SK-N-SH treated with all-trans-retinoic acid at 6 μM for 48 hours (cell line): ENCODE measurements at regions not wholly inside any gene's neighbourhood (a gene's known extent, or its start where the extent isn't known, plus 50 kb on each side); places are given as distances from the start of the nearest gene placed in this dataset.

Experiments
- BACH2 ChIP-seq: fragments of 250-450 bp; sonication (Bioruptor Pico); IDR thresholded peaks from 2 replicates; pipeline ENCODE4 v1.9.0; 2021; ENCODE audit warnings: mild to moderate bottlenecking, borderline replicate concordance
- ESRRG ChIP-seq: fragments of 250-450 bp; sonication (Bioruptor Pico); IDR thresholded peaks from 2 replicates; pipeline ENCODE4 v1.6.1; 2021; ENCODE audit warnings: mild to moderate bottlenecking
- OSR1 ChIP-seq: fragments of 250-450 bp; sonication (Bioruptor Pico); IDR thresholded peaks from 2 replicates; pipeline ENCODE4 v1.8.0; 2022; ENCODE audit warnings: moderate library complexity, mild to moderate bottlenecking, inconsistent platforms
- PATZ1 ChIP-seq: fragments of 250-450 bp; sonication (Bioruptor Pico); IDR thresholded peaks from 2 replicates; pipeline ENCODE4 v1.8.0; 2020; ENCODE audit warnings: mild to moderate bottlenecking, moderate library complexity, borderline replicate concordance
- PPARA ChIP-seq: fragments of 250-450 bp; sonication (Bioruptor Pico); IDR thresholded peaks from 2 replicates; pipeline ENCODE4 v1.5.0; 2020; ENCODE audit warnings: mild to moderate bottlenecking, borderline replicate concordance
- RARB ChIP-seq: fragments of 250-450 bp; sonication (Bioruptor Pico); IDR thresholded peaks from 2 replicates; pipeline ENCODE4 v1.8.0; 2021; ENCODE audit warnings: mild to moderate bottlenecking, moderate library complexity
- SNAI2 ChIP-seq: fragments of 250-450 bp; sonication (Bioruptor Pico); IDR thresholded peaks from 2 replicates; pipeline ENCODE4 v1.5.0; 2020; ENCODE audit warnings: mild to moderate bottlenecking, moderate library complexity
- TCF4 ChIP-seq: fragments of 250-450 bp; sonication (Bioruptor Pico); IDR thresholded peaks from 2 replicates; pipeline ENCODE4 v1.8.0; 2021; ENCODE audit warnings: mild to moderate bottlenecking, moderate library complexity, borderline replicate concordance
- ZFP3 ChIP-seq: fragments of 250-450 bp; sonication (Bioruptor Pico); IDR thresholded peaks from 2 replicates; pipeline ENCODE4 v1.5.0; 2020; ENCODE audit warnings: mild to moderate bottlenecking, moderate library complexity
- ZNF70 ChIP-seq: fragments of 450-650 bp; formaldehyde crosslinking; IDR thresholded peaks from 2 replicates; pipeline ENCODE4 v1.5.0; 2020; ENCODE audit warnings: mild to moderate bottlenecking, moderate library complexity
- TF ChIP-seq, protein P1 (sequence below): fragments of 250-450 bp; sonication (Bioruptor Pico); IDR thresholded peaks from 2 replicates; pipeline ENCODE4 v1.5.0; 2020; ENCODE audit warnings: mild to moderate bottlenecking, moderate library complexity

- TF ChIP-seq, protein P1, sequence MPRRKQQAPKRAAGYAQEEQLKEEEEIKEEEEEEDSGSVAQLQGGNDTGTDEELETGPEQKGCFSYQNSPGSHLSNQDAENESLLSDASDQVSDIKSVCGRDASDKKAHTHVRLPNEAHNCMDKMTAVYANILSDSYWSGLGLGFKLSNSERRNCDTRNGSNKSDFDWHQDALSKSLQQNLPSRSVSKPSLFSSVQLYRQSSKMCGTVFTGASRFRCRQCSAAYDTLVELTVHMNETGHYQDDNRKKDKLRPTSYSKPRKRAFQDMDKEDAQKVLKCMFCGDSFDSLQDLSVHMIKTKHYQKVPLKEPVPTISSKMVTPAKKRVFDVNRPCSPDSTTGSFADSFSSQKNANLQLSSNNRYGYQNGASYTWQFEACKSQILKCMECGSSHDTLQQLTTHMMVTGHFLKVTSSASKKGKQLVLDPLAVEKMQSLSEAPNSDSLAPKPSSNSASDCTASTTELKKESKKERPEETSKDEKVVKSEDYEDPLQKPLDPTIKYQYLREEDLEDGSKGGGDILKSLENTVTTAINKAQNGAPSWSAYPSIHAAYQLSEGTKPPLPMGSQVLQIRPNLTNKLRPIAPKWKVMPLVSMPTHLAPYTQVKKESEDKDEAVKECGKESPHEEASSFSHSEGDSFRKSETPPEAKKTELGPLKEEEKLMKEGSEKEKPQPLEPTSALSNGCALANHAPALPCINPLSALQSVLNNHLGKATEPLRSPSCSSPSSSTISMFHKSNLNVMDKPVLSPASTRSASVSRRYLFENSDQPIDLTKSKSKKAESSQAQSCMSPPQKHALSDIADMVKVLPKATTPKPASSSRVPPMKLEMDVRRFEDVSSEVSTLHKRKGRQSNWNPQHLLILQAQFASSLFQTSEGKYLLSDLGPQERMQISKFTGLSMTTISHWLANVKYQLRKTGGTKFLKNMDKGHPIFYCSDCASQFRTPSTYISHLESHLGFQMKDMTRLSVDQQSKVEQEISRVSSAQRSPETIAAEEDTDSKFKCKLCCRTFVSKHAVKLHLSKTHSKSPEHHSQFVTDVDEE (CRISPR knock-in tag), result no peak
- TF ChIP-seq ESRRG (no peak), ZNF70 (CRISPR knock-in tag) (no peak), RARB (CRISPR knock-in tag) (no peak), PPARA (CRISPR knock-in tag) (no peak), PATZ1 (CRISPR knock-in tag) (no peak), OSR1 (CRISPR knock-in tag) (no peak), TCF4 (no peak), ZFP3 (CRISPR knock-in tag) (no peak), SNAI2 (CRISPR knock-in tag) (no peak), BACH2 (no peak)
Observed at GRCh38 chr10:85026878-85027467, 698.6 kb downstream of the CCSER2 start.
